ENCODE measurements at regions not wholly inside any gene's neighbourhood (a gene's known extent, or its start where the extent isn't known, plus 50 kb on each side); places are given as distances from the start of the nearest gene placed in this dataset.

DNA sequence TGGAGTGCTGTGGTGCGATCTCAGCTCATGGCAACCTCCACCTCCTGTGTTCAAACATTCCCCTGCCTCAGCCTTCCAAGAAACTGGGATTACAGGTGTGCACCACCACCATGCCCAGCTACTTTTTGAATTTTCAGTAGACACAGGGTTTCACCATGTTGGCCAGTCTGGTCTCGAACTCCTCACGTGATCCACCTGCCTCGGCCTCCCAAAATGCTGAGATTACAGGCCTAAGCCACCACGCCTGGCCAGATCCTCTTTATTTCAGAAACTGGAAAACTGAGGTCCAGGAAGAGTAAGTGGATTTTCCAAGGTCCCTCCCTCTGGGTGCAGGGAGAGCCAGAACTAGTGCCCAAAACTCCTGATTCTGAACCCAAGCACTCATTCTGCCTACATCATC, 413.1 kb upstream of the AUTS2 start:
- no peak for ATAC-seq (ENCODE audit: low FRiP score in 2 of 2)

DNA sequence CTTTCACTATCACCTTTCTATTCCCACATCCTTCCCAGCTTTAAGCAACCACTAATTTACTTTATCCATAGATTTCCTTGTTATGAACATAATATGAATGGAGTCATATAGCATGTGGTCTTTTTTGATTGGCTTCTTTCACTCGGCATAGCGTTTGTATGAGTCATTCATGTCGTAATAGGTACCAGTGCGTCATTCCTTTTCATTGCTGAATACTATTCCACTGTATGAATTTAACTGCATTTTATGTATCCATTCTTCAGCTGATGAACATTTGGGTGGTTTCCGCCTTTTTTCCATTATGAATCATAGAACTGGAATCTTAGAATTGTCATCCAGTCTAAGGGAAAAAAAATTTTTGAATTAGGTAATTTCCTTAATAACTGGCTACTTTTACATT, 411.3 kb upstream of the AUTS2 start:
- 88 to 97% methylated on average over 5 of the region's 5 CpGs for WGBS, 2 donors
- H3K4me1 ChIP-seq: no peaks in the 10 kb centered on the region
- no peaks in the 10 kb centered on the region for H3K36me3 ChIP-seq
- TF ChIP-seq CTCF (IDR thresholded peaks at IDR 0.05) (no peak), EP300 (IDR thresholded peaks at IDR 0.05) (no peak), POLR2AphosphoS5 (IDR thresholded peaks at IDR 0.05) (no peak), POLR2A (IDR thresholded peaks at IDR 0.05) (no peak)
- ATAC-seq (ENCODE audit: low FRiP score in 2 of 2) (no peak), DNase-seq (no peak)
- no peaks in the 10 kb centered on the region for H3K27me3 ChIP-seq
- no peaks in the 10 kb centered on the region for H3K9me3 ChIP-seq
- no peak overlapping the region for H3K4me3 ChIP-seq
- no peak overlapping the region for H3K27ac ChIP-seq

More for the DNA sequence above, 413.1 kb upstream of the AUTS2 start:
- no peak for TF ChIP-seq CTCF (IDR thresholded peaks at IDR 0.05)
- TF ChIP-seq POLR2AphosphoS5 (IDR thresholded peaks at IDR 0.05): no peak
- Histone ChIP-seq H3K27ac (no peak overlapping the region), H3K4me3 (no peak overlapping the region), H3K27me3 (no peaks in the 10 kb centered on the region), H3K4me1 (no peaks in the 10 kb centered on the region), H3K9me3 (no peaks in the 10 kb centered on the region), H3K36me3 (no peaks in the 10 kb centered on the region)
- WGBS, 2 donors: 95 to 99% methylated on average over 5 of the region's 5 CpGs
- no peak for DNase-seq

DNA sequence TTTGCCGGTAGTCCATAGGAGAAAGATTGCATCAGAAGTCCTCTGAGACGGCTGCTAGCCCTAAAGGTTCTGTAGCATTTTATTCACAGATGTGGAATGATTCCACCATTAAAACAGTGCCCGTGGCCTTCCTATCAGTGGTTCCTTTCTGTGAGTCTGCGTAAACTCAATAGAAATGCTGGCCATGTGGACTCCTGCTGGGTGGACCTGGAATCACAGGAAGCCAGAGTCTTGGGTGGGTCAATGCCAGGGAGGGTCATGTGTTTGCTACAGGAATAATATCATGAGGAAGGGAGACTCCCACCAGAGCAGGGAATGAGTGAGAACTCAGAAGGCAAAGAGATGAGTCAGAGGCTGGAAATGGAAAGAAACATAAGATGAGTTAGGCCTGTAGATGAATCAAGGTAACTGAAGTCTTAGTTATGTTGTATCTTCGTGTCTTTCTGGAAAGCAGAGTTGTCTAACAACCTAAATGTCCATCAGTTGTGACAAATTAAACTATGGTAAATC, 410.4 kb upstream of the AUTS2 start:
- TF ChIP-seq POLR2AphosphoS5 (IDR thresholded peaks at IDR 0.05) (no peak), CTCF (IDR thresholded peaks at IDR 0.05) (no peak), EP300 (IDR thresholded peaks at IDR 0.05) (no peak), POLR2A (IDR thresholded peaks at IDR 0.05) (no peak)
- no peak overlapping the region for H3K27ac ChIP-seq
- DNase-seq: no peak
- ATAC-seq (ENCODE audit: low FRiP score in 2 of 2): no peak
- 91 to 93% methylated on average over 5 of the region's 5 CpGs for WGBS, 2 donors
- H3K4me1 ChIP-seq: no peaks in the 10 kb centered on the region
- no peaks in the 10 kb centered on the region for H3K27me3 ChIP-seq
- no peak overlapping the region for H3K4me3 ChIP-seq
- no peaks in the 10 kb centered on the region for H3K9me3 ChIP-seq
- no peaks in the 10 kb centered on the region for H3K36me3 ChIP-seq

DNA sequence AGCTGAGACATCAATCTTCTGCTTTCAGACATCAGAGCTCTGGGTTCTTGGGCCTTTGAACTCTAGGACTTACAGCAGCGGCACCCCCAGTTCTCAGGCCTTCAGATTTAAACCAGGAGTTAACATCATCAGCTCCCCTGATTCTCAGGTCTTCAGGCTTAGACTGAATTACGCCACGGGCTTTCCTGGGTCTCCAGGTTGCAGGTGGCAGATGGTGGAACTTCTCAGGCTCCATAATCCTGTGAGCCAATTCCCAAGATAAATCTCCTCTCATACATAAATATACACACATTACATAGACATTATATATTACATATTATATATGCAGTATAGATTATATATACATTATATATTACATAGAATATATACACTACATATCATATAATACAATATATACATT, 408.9 kb upstream of the AUTS2 start:
- no peaks in the 10 kb centered on the region for H3K27me3 ChIP-seq
- H3K36me3 ChIP-seq: no peaks in the 10 kb centered on the region
- H3K4me3 ChIP-seq: no peak overlapping the region
- no peaks in the 10 kb centered on the region for H3K4me1 ChIP-seq
- TF ChIP-seq POLR2A (IDR thresholded peaks at IDR 0.05) (no peak), POLR2AphosphoS5 (IDR thresholded peaks at IDR 0.05) (no peak), CTCF (IDR thresholded peaks at IDR 0.05) (no peak), EP300 (IDR thresholded peaks at IDR 0.05) (no peak)
- no peak for DNase-seq
- WGBS, 2 donors: 86 to 93% methylated on average over 3 of the region's 3 CpGs
- H3K9me3 ChIP-seq: no peaks in the 10 kb centered on the region
- ATAC-seq (ENCODE audit: low FRiP score in 2 of 2): no peak
- no peak overlapping the region for H3K27ac ChIP-seq

GRCh38 chr7:69190025-69190424, 408.2 kb upstream of the AUTS2 start:
- Histone ChIP-seq H3K9me3 (no peaks in the 10 kb centered on the region), H3K27me3 (no peaks in the 10 kb centered on the region), H3K27ac (no peak overlapping the region), H3K36me3 (no peaks in the 10 kb centered on the region), H3K4me3 (no peak overlapping the region), H3K4me1 (no peaks in the 10 kb centered on the region)
- DNase-seq (no peak), ATAC-seq (ENCODE audit: low FRiP score in 2 of 2) (no peak)
- WGBS, 2 donors: 90 to 96% methylated on average over 5 of the region's 5 CpGs
- TF ChIP-seq POLR2A (IDR thresholded peaks at IDR 0.05) (no peak), POLR2AphosphoS5 (IDR thresholded peaks at IDR 0.05) (no peak), CTCF (IDR thresholded peaks at IDR 0.05) (no peak), EP300 (IDR thresholded peaks at IDR 0.05) (no peak)
